Left kidney (tissue), 1 donor: ENCODE measurements at regions not wholly inside any gene's neighbourhood (a gene's known extent, or its start where the extent isn't known, plus 50 kb on each side); places are given as distances from the start of the nearest gene placed in this dataset.
"Not testable (repeated sequence)": the region's sequence is repeated elsewhere in the genome, so short reads cannot be mapped to it uniquely, and the experiment has no call there.

Experiments used
- DNase-seq: peaks from one replicate; pipeline ENCODE4 v3.0.0-alpha.2; 2013

GRCh38 chr12:131192951-131193350 lies 239.2 kb downstream of the ADGRD1 start:
- no peak for DNase-seq

DNA sequence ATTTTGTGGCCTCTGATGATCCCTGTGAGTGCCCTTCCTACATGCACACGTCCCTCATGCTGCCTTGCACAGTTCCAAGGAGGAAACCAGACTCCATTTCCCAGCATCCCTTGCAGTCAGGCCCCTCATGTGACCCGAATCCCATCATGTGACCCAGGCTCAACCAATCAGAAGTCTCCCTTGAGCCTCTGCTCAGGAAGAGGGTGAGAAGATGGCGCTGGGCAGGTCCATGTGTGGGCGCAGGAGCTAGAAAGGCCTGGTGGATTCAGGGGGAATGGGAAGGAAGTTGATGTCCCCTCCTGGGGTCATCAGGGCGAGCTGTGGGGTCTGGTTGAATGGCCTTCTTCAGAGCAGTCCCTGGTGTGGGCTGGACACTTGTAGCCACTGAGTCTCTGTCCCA lies 240.5 kb downstream of the ADGRD1 start:
- DNase-seq, result no peak

DNA sequence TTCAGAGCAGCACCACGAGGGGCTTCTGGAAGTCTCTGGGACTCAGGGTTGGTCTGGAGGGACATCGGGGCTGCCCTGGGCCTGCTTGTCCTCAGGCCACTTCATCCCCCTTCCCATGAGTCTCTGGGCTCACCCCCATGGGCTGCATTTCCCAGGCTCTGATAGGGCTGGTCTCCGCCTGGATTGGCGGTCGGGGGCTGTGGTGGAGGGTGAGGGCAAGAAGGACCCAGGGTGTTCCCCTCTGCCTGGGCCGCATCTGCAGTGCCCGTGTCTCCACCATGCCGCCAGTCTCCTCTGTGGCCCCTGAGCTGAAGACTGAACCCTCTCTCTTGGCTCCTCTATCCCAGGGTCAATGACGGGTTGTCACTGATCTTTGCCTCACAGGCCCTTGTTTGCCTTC lies 242.1 kb downstream of the ADGRD1 start:
- no peak for DNase-seq

- no peak for DNase-seq
These were observed 242.5 kb downstream of the ADGRD1 start for GRCh38 chr12:131196220-131196619.

DNA sequence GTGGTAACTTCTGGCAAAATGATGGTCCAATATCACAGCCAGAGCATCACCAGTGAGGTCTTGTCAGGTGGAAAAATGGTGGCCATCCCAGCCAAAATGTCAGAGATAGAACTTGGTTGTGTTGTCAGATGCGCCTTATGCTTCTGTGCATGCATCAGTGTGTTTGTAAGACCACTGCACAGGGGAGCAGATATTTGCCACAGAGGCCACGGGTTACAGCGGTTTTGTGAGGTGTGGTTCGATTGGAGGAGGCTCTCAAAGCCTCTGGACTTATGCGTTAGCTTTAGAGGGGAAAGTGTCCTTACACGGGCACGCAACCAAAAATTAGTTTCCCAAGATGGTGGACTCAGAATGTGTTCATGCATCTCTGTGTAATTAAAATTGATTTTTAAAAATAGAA lies 243.8 kb downstream of the ADGRD1 start:
- no peak for DNase-seq

- no peak for DNase-seq
These were observed 245.5 kb downstream of the ADGRD1 start for GRCh38 chr12:131199221-131199620.

GRCh38 chr12:131201912-131202311 lies 248.2 kb downstream of the ADGRD1 start:
- DNase-seq, result not testable (repeated sequence)

GRCh38 chr12:131202592-131203378 lies 249.1 kb downstream of the ADGRD1 start:
- no peak for DNase-seq

DNA sequence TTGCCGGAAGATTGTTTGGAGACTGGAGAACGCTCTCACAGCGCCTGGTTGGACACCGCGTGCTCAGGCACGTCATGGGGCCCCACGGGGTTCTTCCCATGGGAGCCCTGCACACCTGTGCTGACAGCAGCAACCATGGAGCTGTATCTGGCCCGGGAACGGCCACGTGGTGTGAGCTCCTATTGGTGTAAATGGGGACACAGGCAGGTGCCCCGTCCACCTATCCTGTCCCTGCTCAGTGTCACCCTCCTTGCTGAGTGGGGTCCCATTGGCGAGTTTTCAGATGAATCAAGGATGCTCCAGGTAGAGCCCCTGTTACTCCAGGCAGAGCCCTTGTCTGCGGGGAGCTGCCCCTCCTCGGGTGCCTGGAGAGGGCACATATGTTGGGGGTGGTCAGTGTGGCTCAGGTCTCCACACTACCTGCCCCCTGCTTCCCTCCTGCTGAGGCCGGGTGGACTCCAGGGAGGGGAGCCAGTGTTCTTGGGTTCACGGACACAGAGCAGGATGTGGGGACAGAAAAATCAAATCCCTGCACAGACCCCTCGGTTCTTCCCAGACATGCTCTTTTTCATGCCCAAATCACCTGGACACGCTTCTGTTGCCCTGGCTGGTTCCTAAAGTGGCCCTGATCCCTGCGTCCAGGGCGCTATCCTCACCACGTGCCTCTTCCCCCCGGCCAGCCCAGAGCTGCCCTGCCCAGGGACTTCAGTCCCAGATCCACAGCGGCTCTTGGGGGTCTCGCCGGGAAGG lies 250.1 kb downstream of the ADGRD1 start:
- DNase-seq, result no peak

GRCh38 chr12:131204416-131205274 lies 250.9 kb downstream of the ADGRD1 start:
- DNase-seq, result no peak

GRCh38 chr12:131205275-131205933 lies 251.7 kb downstream of the ADGRD1 start:
- DNase-seq, result not testable (repeated sequence)

DNA sequence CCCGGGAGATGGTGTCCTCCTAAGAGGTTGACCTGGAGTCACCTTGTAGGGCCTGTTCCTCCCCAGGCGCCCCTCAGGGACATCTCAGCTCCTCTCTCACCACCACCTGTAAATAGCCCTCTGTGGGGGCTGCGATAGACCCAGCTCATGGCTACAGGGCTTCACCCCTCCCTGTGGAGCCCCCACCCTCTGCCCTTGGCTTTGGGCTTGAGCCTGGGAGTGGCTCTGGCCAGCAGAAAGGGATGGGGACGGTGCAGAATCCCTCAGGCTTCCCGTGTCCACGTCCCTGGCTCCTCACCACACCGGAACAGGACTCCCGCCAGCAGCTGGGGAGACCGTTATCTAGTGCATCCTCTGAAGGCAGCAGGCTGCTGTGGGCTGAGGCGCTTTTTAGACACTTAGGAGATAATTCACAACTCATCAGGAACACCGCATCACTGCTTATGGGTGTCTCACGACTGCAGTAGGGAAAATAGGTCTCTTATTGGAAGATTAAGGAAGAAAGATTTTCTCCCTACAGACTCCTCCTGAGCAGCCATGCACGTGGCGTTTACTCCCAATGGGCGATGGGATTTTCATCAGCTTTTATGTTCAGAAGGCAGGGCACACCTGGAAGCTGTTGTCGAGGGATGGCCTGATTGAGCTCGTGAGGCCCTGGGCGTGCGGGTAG lies 253.1 kb downstream of the ADGRD1 start:
- not testable (repeated sequence) for DNase-seq

DNA sequence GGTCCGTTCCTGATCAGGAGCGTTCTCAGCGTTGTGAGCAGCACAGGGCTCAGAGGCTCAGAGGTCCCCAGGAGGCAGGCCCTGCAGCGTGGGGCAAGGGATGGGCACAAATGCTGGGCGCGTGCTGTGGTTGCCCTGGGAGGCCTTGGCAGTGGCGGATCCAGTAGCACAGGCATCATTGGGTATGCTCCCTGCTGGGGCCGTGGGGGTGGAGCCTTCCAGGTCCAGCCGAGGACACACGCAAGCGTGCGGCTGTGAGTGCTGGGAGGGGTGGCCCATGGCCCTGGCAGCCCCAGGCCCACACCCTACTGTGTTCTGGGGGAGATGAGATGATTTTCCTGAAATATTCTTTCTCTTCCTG lies 253.6 kb downstream of the ADGRD1 start:
- DNase-seq, result not testable (repeated sequence)

- DNase-seq, result not testable (repeated sequence)
These were observed 254.1 kb downstream of the ADGRD1 start for GRCh38 chr12:131207841-131208240.

DNA sequence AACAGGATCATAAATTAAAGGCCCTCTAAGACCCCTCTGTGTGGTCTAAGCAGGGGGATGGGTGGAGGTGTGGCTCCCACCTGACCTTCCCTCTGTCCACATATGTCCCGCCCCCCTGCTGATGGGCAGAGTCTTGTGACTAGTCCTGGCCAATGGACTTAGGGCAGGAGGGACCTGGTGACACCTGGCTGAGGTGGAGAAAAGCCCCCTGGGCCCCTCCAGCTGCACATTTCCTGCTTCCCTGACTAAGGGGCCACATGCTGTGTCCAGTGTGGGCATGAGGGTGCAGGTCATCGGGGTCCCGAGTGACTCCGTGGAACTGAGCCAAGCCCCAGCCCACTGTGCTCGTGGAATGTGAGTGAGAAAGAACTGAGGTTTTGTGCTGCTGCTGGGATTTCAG lies 254.7 kb downstream of the ADGRD1 start:
- DNase-seq, result no peak

- DNase-seq, result no peak
These were observed 255.7 kb downstream of the ADGRD1 start for GRCh38 chr12:131209082-131210070.

GRCh38 chr12:131210506-131211339 lies 257.0 kb downstream of the ADGRD1 start:
- DNase-seq, result no peak

DNA sequence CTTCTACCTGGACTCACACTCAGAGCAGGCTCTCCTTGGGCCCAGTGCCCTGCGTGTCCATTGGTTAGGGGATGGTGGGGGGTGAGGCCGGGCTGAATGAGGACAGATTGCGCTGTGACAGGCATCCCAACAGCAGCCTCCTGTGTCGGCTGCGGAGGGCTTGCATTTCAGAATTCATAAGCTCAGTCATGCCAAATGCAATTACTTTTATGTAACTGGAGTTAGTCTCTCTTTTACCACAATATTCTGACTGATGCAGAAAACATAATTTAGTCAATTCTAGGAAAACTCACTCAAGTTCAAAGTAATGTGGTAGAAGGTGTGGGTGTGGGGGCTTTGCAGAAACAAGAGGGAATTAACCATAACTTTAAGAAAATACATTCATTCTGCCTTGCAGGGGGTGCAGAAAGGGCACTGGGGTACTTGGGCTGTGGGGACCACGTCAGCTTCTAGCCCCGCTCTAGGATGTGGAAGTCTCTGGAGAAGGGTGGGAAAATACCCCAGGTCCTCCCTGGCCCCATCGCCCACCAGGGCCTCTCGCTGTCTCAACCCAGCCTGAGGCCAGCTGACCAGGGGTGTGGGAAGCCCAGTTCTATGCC lies 257.7 kb downstream of the ADGRD1 start:
- DNase-seq, result no peak
